ENCODE measurements at regions not wholly inside any gene's neighbourhood (a gene's known extent, or its start where the extent isn't known, plus 50 kb on each side); places are given as distances from the start of the nearest gene placed in this dataset.

GRCh38 chr10:3516923-3517255 is 268.1 kb downstream of the KLF6 start:
- no peak for DNase-seq (ENCODE audit: low spot score)

- DNase-seq (ENCODE audit: low spot score), result no peak
Measured at GRCh38 chr10:3516234-3516922, 268.6 kb downstream of the KLF6 start.

- no peak for DNase-seq (ENCODE audit: low spot score)
Measured at GRCh38 chr10:3514691-3515090, 270.3 kb downstream of the KLF6 start.

DNA sequence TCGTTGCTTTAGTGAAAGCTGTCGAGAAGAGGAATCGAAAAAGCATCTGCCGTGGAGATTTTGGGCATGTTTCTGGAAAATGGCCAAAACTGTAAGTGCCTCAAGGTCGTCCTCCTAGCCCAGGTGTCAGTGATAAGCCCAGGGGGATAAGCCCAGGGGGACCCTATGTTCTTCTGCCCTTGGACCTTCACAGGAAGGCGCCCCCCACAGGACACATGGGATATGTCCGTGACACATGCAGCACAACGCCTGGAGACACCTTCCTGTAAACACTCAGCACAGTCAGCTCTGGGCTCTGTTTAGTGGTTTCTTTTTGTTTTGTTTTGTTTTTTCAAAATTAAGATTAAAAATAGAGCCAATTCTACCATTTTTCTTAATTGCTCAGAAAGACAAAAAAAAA is 272.7 kb downstream of the KLF6 start:
- no peak for DNase-seq (ENCODE audit: low spot score)

GRCh38 chr10:3511483-3511882 is 273.5 kb downstream of the KLF6 start:
- DNase-seq (ENCODE audit: low spot score), result no peak

DNA sequence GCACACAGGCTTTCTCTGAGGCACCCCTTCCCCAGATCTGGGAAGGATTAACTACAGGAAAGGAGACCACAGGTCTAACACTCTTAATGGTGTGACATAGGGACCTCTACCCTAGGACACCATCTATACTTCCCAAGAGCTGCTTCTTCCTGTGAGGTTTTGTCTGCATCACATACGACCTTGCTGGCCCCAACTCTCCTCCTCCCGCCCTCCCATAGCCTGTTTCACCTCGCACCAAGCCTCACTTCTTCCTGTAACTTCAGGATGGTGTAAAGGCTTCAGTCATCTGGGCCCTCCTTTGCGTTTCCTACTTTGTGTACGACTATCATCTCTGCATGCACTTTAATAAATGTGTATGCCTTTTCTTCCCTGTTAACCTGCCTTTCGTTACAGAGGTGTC is 274.3 kb downstream of the KLF6 start:
- DNase-seq (ENCODE audit: low spot score), result no peak

- DNase-seq (ENCODE audit: low spot score), result no peak
Measured at GRCh38 chr10:3509355-3509754, 275.7 kb downstream of the KLF6 start.

GRCh38 chr10:3503299-3503698 is 281.7 kb downstream of the KLF6 start:
- DNase-seq (ENCODE audit: low spot score), result no peak

DNA sequence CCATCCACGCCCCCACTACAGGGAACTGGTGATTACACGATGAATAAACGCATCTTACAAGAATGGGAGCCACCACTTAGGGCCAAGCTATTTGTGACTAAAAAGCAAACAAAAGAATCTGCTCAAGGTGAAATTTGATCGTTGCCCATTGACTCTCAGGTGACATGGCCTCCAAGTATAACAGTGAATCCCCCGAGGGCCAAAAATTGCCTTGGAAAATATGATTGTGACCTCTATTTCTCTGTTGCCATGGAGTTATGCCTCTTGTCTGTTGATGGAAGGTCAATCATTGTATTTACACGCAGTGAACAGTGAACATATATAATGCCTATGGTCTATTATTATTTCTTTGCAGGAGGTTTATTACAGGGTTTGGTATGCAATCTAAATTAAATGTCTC is 282.3 kb downstream of the KLF6 start:
- DNase-seq (ENCODE audit: low spot score), result no peak

GRCh38 chr10:3500408-3500856 is 284.6 kb downstream of the KLF6 start:
- DNase-seq (ENCODE audit: low spot score), result no peak

DNA sequence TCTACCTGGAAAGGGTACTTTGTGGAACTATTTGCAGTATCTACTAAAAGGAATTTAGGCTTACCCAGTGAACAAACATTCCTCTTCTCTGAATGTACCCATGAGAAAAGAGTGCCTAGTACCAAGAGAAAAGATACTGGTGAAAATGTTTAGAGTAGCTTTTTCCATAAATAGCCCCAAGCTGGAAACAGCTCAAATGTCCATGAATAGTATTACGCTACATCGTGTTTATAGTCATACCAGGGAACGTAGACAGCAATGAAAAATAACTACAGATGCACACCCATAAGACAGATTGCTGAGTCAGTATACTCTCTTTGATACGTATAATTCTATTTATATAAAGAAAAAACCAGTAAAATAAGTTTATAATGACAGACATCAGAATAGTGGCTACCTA is 285.9 kb downstream of the KLF6 start:
- no peak for DNase-seq (ENCODE audit: low spot score)

- no peak for DNase-seq (ENCODE audit: low spot score)
Measured at GRCh38 chr10:3497581-3497980, 287.4 kb downstream of the KLF6 start.

DNA sequence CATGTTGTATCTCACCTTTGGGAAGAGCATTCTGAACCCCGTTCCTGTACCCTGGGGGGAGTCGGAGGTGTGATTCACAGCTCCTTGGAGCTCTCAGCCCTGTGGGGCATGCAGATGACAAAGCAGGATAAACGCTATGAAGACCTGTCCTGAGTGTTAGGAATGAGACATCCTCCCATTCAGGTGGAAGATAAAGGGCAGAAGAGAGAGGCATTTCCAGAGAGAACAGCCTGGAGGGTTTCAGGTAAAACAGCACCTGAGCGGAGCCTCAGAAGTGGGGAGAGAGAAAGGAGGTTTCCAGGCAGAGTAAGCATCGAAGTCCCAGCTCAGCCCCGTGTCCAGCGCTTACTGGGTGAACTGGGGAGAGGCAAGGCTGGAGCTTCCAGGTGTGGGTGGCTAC is 288.9 kb downstream of the KLF6 start:
- no peak for DNase-seq (ENCODE audit: low spot score)

- no peak for DNase-seq (ENCODE audit: low spot score)
Measured at GRCh38 chr10:3495281-3495680, 289.7 kb downstream of the KLF6 start.

DNA sequence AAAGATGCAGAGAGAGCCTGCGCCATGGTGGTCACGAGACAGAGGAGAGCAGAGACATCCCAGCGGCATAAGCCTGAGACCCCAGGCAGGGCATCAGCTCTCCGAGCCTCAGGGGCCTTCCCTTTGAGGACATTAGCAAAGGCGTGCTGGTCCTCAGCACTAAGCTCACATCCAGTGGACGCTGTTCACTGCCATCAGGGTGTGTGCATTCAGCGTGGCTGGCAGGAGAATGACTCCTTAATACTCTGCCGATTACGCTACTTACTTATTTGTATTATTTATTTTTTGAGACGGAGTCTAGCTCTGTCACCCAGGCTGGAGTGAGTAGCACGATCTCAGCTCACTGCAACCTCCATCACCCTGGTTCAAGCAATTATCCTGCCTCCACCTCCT is 290.2 kb downstream of the KLF6 start:
- no peak for DNase-seq (ENCODE audit: low spot score)

DNA sequence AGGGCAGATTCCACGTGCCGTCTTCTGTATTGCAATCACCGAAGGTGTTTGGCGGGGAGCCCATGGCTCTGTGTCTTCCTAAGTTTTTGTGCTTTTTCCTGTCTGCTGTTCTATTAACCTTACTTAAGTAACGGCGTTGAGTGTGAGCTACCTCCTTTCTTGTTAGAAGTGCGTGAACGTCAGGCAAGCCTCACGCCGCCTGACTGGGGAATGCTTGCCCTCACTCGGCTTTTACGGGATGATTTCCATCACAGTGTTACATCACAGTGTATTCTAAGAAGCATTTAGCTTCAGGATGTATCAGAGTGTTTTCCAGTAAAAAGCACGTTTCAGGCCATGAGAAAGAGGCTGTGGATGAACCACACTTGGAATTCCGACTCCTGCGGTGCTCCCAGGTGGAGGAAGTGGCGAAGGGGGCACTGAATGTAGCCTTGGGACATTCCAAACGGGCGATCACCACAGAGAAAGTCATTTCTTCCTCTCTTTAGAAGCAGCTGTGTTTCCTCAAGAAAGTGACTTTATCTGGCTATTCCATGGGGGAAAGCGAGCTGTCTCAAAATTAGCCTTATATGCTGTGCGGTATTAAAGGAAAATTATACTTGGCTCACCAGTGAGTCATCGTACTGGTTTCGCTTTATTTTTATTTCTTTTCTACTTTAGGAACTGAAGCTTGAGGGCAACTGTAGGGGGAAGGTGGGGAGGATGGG is 290.7 kb downstream of the KLF6 start:
- no peak for DNase-seq (ENCODE audit: low spot score)

DNA sequence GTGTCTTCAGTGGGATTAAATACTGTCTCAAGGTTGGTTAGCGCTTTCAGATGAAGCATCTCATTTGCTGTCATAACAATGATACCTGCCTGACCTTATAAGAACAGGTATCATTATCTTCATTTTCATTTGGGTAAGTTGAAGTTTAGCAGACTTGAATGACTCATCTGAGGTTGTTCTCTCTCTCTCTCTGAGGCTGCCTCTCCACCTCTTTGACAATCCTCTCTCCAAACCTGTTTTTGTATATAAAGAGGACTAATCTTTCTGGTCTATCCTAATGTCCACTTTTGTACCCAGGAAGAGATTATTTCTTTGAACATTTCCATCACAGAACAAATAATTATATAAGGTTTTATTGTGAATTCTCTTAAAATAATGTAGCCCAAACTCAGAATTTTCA is 291.4 kb downstream of the KLF6 start:
- no peak for DNase-seq (ENCODE audit: low spot score)

GRCh38 chr10:3491571-3491970 is 293.4 kb downstream of the KLF6 start:
- no peak for DNase-seq (ENCODE audit: low spot score)

- no peak for DNase-seq (ENCODE audit: low spot score)
Measured at GRCh38 chr10:3487228-3487627, 297.8 kb downstream of the KLF6 start.

DNA sequence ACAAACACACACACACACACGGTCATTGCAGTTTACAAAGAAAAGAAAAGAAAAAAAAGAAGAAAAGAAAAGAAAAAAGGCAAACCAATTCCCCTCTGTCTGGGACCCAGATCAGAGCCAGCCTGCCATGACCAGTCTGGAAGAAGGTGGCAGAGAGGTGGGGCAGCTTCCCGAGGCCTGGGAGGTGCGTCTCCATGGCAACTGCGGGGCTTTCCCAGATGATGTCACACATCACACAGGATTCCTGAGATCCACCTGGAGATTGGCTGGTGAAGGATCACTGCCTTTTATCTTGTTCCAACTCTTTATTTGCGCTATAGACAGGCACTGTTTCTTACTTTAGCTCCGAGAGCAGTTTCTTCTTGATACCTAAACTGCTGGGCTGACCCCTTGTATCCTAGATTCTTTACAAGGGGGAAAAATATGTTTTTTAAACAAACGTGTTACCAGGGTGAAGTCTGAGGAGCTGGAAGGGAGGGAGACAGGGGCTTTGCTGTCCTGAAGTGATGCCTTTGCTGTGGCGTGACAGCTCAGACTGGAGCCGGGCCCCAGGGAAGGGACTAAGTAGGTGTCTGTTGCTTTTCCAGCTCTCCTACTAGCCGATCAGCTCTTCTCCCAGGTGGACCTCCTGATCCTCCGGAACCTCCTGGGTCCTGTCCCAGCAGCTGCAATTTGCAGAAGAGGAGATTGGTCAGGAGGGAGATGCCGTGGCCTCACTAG is 298.5 kb downstream of the KLF6 start:
- DNase-seq (ENCODE audit: low spot score), result no peak

DNA sequence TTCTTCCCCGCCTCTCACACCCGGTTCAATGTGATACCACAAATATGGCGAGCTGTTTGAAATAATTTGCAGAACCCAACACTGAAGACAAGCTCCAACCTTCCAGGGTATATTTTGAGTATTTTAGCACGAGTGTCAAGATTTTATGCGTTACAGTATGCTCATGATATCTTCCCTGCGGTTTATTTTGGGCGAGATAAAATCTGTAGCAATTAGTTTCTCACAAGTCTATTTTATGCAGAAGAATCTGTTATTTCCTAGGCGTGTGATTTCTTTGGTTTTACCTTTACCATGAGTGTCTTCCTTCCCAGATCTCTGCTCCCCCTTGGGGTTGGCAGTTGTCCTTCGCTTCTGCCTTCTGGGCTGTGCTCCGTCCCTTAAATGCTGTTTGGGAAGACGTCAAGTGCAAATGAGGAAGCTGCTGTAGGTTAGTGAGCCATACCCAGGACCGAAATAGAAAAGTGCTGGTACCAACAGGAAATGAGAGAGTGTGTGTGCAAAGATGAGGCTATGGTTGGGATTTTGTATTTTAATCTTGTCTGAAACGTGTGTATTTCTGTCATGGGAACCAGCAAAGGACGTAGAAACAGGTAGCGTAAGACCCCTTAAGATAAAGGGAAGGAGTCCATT is 299.8 kb downstream of the KLF6 start:
- DNase-seq (ENCODE audit: low spot score), result no peak

DNA sequence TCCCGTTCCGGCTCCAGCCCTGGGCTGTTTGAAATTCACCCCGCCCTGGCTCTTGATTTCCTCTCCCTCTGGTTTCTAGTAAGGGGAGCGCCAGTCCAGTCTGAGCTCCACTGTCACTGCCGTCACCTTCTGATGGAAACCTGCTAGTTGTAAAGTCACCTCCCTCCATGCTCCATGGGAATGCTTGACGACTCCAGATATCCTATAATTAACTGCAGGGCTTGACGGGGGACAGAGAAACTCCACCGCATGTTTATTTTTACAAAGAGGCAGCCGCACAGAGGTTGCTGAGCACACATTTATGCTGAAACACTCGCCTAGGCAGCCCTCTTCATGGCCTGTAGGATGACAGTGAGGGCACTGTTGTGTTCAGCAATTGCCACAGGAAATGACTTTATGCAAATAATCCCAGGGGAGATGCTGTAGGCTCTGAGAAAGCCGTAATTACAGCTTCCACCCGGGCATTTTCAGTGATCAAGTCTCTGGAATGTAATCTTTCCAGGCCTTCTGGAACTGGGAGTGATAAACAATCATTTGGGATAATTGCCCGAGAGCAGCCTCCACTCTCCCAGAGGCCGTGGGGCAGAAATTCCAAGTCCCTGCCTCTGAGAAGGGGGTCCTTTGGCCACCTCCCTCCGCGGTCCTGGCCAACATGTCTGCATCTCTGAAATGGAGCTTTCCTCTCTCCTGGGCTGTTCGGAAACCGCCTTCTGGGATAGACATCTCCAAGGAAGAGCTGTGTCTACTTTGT is 300.5 kb downstream of the KLF6 start:
- DNase-seq (ENCODE audit: low spot score), result no peak

All from D341Med (cell line).